Lower lobe of right lung (tissue), 2 donors: ENCODE measurements at regions not wholly inside any gene's neighbourhood (a gene's known extent, or its start where the extent isn't known, plus 50 kb on each side); places are given as distances from the start of the nearest gene placed in this dataset.

Source experiments
- ATAC-seq, 2 donors: fragments of 200-7000 bp; cut with Tn5 transposase; one replicate each; pipeline ENCODE4 v1.9.1; 2020 to 2022; ENCODE audit warnings: mild to moderate bottlenecking in 2 of 2, moderate library complexity in 2 of 2
- DNase-seq: peaks from one replicate; pipeline ENCODE4 v3.0.0-alpha.2; 2020
- H3K27ac ChIP-seq: fragments of 200-600 bp; one replicate; pipeline ENCODE4 v1.8.0; 2022
- H3K27me3 ChIP-seq: fragments of 200-600 bp; one replicate; pipeline ENCODE4 v1.8.0; 2022; ENCODE audit warnings: low read depth
- H3K36me3 ChIP-seq: fragments of 200-600 bp; one replicate; pipeline ENCODE4 v1.8.0; 2022; ENCODE audit warnings: mild to moderate bottlenecking
- H3K4me1 ChIP-seq: fragments of 200-600 bp; one replicate; pipeline ENCODE4 v1.8.0; 2022
- H3K4me3 ChIP-seq: fragments of 200-600 bp; one replicate; pipeline ENCODE4 v1.8.0; 2022; ENCODE audit warnings: mild to moderate bottlenecking
- H3K9me3 ChIP-seq: fragments of 200-600 bp; one replicate; pipeline ENCODE4 v1.8.0; 2022
- intact Hi-C: fragments of 100-400 bp; cut with DNase I; formaldehyde crosslinking; loops from one replicate; pipeline ENCODE4 v1.11.0; 2022
- TF ChIP-seq, protein P1 (sequence below): fragments of 200-600 bp; IDR thresholded peaks from one replicate; pipeline ENCODE4 v1.8.0; 2022; ENCODE audit warnings: antibody characterized with exemption, mild to moderate bottlenecking
- donor health status: DM: no; HTN: yes; CAD: no; lungs with severe emphysema.

- Histone ChIP-seq H3K9me3 (no peaks in the 10 kb centered on the region), H3K4me3 (no peak overlapping the region), H3K27me3 (no peaks in the 10 kb centered on the region), H3K36me3 (no peaks in the 10 kb centered on the region), H3K4me1 (peaks cover 24% of the 10 kb centered on the region), H3K27ac (no peak overlapping the region)
- TF ChIP-seq, protein P1, sequence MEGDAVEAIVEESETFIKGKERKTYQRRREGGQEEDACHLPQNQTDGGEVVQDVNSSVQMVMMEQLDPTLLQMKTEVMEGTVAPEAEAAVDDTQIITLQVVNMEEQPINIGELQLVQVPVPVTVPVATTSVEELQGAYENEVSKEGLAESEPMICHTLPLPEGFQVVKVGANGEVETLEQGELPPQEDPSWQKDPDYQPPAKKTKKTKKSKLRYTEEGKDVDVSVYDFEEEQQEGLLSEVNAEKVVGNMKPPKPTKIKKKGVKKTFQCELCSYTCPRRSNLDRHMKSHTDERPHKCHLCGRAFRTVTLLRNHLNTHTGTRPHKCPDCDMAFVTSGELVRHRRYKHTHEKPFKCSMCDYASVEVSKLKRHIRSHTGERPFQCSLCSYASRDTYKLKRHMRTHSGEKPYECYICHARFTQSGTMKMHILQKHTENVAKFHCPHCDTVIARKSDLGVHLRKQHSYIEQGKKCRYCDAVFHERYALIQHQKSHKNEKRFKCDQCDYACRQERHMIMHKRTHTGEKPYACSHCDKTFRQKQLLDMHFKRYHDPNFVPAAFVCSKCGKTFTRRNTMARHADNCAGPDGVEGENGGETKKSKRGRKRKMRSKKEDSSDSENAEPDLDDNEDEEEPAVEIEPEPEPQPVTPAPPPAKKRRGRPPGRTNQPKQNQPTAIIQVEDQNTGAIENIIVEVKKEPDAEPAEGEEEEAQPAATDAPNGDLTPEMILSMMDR: no peak
- DNase-seq (no peak), ATAC-seq (no peak)
- intact Hi-C loops: no loop called here
These were observed 56.9 kb upstream of the ECE1 start for GRCh38 chr1:21347072-21347581.

DNA sequence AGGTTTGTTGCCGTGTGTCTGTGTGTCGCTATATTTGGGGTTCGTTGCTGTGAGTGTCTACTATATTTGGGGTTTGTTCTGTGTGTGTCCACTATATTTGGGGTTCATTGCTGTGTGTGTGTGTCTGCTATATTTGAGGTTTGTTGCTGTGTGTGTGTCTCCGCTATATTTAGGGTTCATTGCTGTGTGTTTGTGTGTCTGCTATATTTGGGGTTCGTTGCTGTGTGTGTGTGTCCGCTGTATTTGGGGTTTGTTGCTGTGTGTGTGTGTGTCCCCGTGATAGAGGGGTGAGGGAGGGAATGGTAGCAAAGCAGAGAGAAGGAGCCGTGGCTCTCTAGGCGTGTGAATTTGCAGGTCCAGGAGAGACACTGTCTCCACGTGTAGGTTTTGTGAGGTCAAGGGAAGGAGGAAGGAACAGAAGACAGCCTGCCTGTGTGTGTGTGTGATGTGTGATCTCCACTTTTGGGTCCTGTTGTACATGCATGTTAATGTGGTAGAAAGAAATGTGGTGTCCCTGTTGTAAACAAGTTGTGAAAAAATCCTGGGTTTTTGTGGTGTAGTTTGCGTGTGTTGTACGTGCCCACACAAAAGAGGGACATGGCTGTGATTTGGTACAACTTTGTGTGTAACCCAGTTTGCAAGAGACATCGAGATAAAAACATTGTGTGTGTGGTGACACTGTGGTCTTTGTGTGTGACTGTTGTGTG is 56.3 kb upstream of the ECE1 start:
- Histone ChIP-seq H3K9me3 (no peaks in the 10 kb centered on the region), H3K36me3 (no peaks in the 10 kb centered on the region), H3K4me1 (peaks cover 30% of the 10 kb centered on the region), H3K27me3 (no peaks in the 10 kb centered on the region), H3K27ac (no peak overlapping the region), H3K4me3 (peak overlapping the region; percentile 71)
- DNase-seq (no peak), ATAC-seq (no peak)
- TF ChIP-seq, protein P1: no peak
- intact Hi-C loops: no loop called here

DNA sequence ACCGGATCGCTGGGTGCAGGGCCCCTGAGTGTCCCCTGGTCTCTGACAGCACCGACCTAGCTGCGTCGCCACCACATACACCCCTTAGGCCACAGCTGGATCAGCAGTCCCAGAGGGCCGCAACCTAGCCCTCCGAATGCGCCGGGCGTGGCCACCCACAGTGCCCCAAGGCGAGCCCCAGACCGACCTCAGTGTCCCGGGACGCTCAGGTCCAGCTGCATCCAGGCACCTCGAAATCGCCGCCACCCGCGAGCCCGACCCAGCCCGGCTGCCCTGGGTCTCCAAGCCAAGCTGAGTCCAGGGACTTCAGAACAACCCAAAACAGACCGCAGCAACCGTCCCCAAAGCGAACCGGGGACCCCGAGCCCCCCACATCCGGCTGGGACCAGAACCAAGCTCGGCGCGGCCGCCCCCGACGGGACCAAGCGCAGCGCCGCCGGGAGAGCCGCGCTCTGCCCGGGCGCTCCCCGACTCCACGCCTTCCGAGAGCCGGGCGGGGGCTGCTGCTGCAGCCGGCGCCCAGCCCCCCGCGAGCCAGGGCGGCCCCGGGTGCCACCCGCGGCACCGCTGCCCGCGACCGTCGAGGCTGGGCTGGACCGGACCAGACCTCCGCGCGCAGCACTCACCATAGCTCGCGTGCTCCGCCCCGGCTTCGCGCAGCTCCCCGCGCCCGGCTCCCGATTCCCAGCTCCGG is 54.6 kb upstream of the ECE1 start:
- TF ChIP-seq, protein P1: no peak
- peaks cover 47% of the 10 kb centered on the region for H3K4me1 ChIP-seq
- ATAC-seq: peak; percentile 55 to 69
- peak overlapping the region; percentile 71 for H3K4me3 ChIP-seq
- intact Hi-C loops: no loop called here
- peak overlapping the region; percentile 79 for H3K27ac ChIP-seq
- no peaks in the 10 kb centered on the region for H3K36me3 ChIP-seq
- H3K9me3 ChIP-seq: no peaks in the 10 kb centered on the region
- H3K27me3 ChIP-seq: no peaks in the 10 kb centered on the region
- peak; percentile 58 for DNase-seq

DNA sequence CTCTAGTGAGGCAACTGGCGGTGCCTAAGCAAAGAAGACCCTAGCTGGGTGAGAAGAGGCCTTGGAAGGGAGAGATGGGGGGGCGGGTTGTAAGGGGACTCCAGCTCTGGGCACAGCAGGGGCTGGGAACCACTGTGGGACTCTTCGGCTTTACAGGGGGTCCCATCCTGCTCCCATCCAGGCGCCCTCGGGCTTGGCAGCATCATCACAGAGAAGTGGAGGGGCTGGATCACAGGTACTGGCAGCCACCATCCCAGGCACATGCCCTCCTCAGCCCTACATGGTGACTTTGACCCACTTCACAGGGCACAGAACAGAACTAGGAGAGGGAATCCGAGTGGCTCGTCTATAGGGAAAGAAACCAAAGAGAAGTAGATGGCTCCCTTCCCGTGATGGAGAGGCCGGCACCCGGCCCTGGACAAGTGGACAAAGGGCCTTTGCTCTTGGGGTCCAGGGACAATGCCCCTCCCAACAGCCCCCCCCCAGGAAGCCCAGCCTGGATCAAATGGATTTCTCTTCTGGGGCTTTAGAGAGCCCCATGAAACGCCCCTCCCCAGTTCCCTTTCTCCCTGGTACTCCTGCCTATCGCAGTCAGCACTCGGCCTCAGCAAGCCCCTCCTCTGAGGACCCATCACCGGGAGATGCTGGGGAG is 54.0 kb upstream of the ECE1 start:
- no peak for DNase-seq
- no peaks in the 10 kb centered on the region for H3K9me3 ChIP-seq
- H3K27ac ChIP-seq: peak overlapping the region; percentile 79
- peak overlapping the region; percentile 71 for H3K4me3 ChIP-seq
- ATAC-seq: no peak
- no peaks in the 10 kb centered on the region for H3K27me3 ChIP-seq
- no peaks in the 10 kb centered on the region for H3K36me3 ChIP-seq
- H3K4me1 ChIP-seq: peaks cover 53% of the 10 kb centered on the region
- intact Hi-C loops: no loop called here
- TF ChIP-seq, protein P1: no peak

- no peaks in the 10 kb centered on the region for H3K36me3 ChIP-seq
- peak overlapping the region; percentile 71 for H3K4me3 ChIP-seq
- no peaks in the 10 kb centered on the region for H3K27me3 ChIP-seq
- H3K9me3 ChIP-seq: no peaks in the 10 kb centered on the region
- peaks cover 64% of the 10 kb centered on the region for H3K4me1 ChIP-seq
- TF ChIP-seq, protein P1: no peak
- ATAC-seq: no peak
- DNase-seq: no peak
- intact Hi-C loops: no loop called here
- H3K27ac ChIP-seq: peak overlapping the region; percentile 53
These were observed 52.9 kb upstream of the ECE1 start for GRCh38 chr1:21342961-21343838.
